T-cell (primary cell): ENCODE measurements at regions not wholly inside any gene's neighbourhood (a gene's known extent, or its start where the extent isn't known, plus 50 kb on each side); places are given as distances from the start of the nearest gene placed in this dataset.

Source experiments
- ATAC-seq, 4 experiments: fragments of 200-7000 bp in 3 of 4; fragments of 150-1000 bp in 1 of 4; cut with Tn5 transposase; replicated peaks in 1 of 4; 1 replicate in 3 of 4; 2 replicates in 1 of 4; pipeline ENCODE4 v1.10.0; 2021; ENCODE audit warnings: moderate library complexity in 3 of 4, mild to moderate bottlenecking in 2 of 4, moderate number of reproducible peaks in 1 of 4
- CTCF ChIA-PET, 2 donors: fragments of 300-600 bp; sonication (Branson Sonifier 250); formaldehyde crosslinking; loops; one replicate each; lab custom pipeline; 2022; ENCODE audit warnings: antibody characterized with exemption in 2 of 2; lab: Charles Lee
- POLR2A ChIA-PET, 2 donors: fragments of 300-600 bp; sonication (Branson Sonifier 250); formaldehyde crosslinking; loops; one replicate each; lab custom pipeline; 2022; ENCODE audit warnings: antibody characterized with exemption in 2 of 2; lab: Charles Lee
- DNase-seq, 35 experiments: peaks; one replicate each; pipeline versions ENCODE4 v3.0.0 to v3.0.0-alpha.2; 2013 to 2023
- H3K27ac ChIP-seq: one replicate; pipeline ENCODE4 v1.5.1; 2013; ENCODE audit warnings: low read length
- H3K27me3 ChIP-seq, 2 experiments: replicated peaks in 1 of 2; 1 replicate in 1 of 2; 2 replicates in 1 of 2; pipeline versions ENCODE4 v1.6.1 to v1.7.0; 2013; ENCODE audit warnings: low read length in 1 of 2, mixed read lengths in 1 of 2; ENCODE audit not compliant: control insufficient read depth in 2 of 2, insufficient read depth in 2 of 2; ENCODE audit errors: extremely low read depth in 1 of 2
- H3K36me3 ChIP-seq, 2 donors: 1 replicate in 1 of 2; 2 replicates in 1 of 2; pipeline versions ENCODE4 v1.6.1 to v1.7.0; 2013; ENCODE audit warnings: low read length in 1 of 2; ENCODE audit not compliant: control insufficient read depth in 2 of 2, insufficient read depth in 1 of 2; ENCODE audit errors: extremely low read depth in 1 of 2
- H3K4me1 ChIP-seq, 2 experiments: 1 replicate in 1 of 2; 2 replicates in 1 of 2; pipeline versions ENCODE4 v1.6.1 to v1.7.0; 2013; ENCODE audit warnings: low read length in 2 of 2, mixed read lengths in 1 of 2; ENCODE audit not compliant: insufficient read depth in 2 of 2, control insufficient read depth in 1 of 2; ENCODE audit errors: extremely low read depth in 1 of 2
- H3K4me3 ChIP-seq, 2 donors: 1 replicate in 1 of 2; 2 replicates in 1 of 2; pipeline versions ENCODE4 v1.5.1 to v1.7.0; 2013; ENCODE audit warnings: mild to moderate bottlenecking in 2 of 2, low read length in 1 of 2, moderate library complexity in 1 of 2; ENCODE audit not compliant: control insufficient read depth in 1 of 2; ENCODE audit errors: extremely low read depth in 1 of 2
- H3K9me3 ChIP-seq: 2 replicates; pipeline ENCODE4 v1.7.0; 2013
- H3K27ac Mint-ChIP-seq, 2 donors: one replicate each; pipeline ENCODE4 v1.8.0; 2020 to 2021; ENCODE audit warnings: mild to moderate bottlenecking in 2 of 2, mixed read lengths in 2 of 2
- H3K27me3 Mint-ChIP-seq, 2 donors: one replicate each; pipeline ENCODE4 v1.8.0; 2021 to 2022; ENCODE audit warnings: mixed read lengths in 2 of 2
- H3K36me3 Mint-ChIP-seq: one replicate; pipeline ENCODE4 v1.8.0; 2021; ENCODE audit warnings: mixed read lengths
- H3K4me1 Mint-ChIP-seq, 3 donors: one replicate each; pipeline ENCODE4 v1.8.0; 2020 to 2022; ENCODE audit warnings: mixed read lengths in 3 of 3, mild to moderate bottlenecking in 1 of 3
- H3K4me3 Mint-ChIP-seq, 3 donors: one replicate each; pipeline ENCODE4 v1.8.0; 2020 to 2022; ENCODE audit warnings: mild to moderate bottlenecking in 3 of 3, mixed read lengths in 3 of 3, moderate library complexity in 3 of 3
- H3K9me3 Mint-ChIP-seq, 3 donors: one replicate each; pipeline ENCODE4 v1.8.0; 2020 to 2022; ENCODE audit warnings: mixed read lengths in 3 of 3
- WGBS: methylation state at CpG from one replicate; pipeline ENCODE4 v1.1.5; 2013; ENCODE audit warnings: missing lambda C conversion rate; ENCODE audit not compliant: insufficient coverage; 5-methylcytosine and 5-hydroxymethylcytosine counted together

- no peak for ATAC-seq
- no peaks in the 10 kb centered on the region for H3K4me1 ChIP-seq
- H3K27ac ChIP-seq = no peak overlapping the region
- no peak overlapping the region for H3K4me3 ChIP-seq
- Mint-ChIP-seq H3K36me3 (no peaks in the 10 kb centered on the region), H3K27me3 (no peaks in the 10 kb centered on the region), H3K9me3 (peaks cover 13 to 16% (median 15%) of the 10 kb centered on the region in 3 donors), H3K4me1 (no peaks in the 10 kb centered on the region), H3K4me3 (no peak overlapping the region), H3K27ac (no peak overlapping the region)
- no peak for DNase-seq
- ChIA-PET POLR2A (no interaction called here), CTCF (no interaction called here)
- H3K9me3 ChIP-seq = no peaks in the 10 kb centered on the region
- H3K27me3 ChIP-seq = no peaks in the 10 kb centered on the region
- H3K36me3 ChIP-seq = no peaks in the 10 kb centered on the region
- WGBS = no CpG with 5 or more reads among the region's 4 CpGs
Measured at GRCh38 chr21:20373031-20373430, 625.2 kb upstream of the NCAM2 start.

DNA sequence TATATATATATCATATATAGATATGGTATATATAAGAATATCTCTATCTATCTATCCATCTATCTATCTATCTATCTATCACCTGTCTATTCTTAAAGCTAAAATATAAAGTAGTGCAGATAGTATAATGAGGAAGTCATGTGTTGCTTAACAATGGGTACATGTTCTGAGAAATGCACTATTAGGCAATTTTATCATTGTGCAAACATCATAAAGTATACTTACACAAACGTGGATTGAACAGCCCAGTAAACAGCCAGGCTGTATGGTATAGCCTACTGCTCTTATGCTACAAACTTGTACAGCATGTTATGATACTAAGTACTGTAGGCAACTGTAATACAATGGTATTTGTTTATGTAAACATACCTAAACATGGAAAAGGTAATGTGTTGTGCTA lies 621.0 kb upstream of the NCAM2 start:
- no peak overlapping the region for H3K4me3 ChIP-seq
- Mint-ChIP-seq H3K4me3 (no peak overlapping the region), H3K27ac (no peak overlapping the region), H3K4me1 (no peaks in the 10 kb centered on the region), H3K27me3 (no peaks in the 10 kb centered on the region), H3K36me3 (no peaks in the 10 kb centered on the region), H3K9me3 (peaks cover 7 to 16% (median 7%) of the 10 kb centered on the region in 3 donors)
- DNase-seq (no peak), ATAC-seq (no peak)
- H3K27me3 ChIP-seq = no peaks in the 10 kb centered on the region
- POLR2A ChIA-PET = no interaction called here
- H3K9me3 ChIP-seq = no peaks in the 10 kb centered on the region
- CTCF ChIA-PET = no interaction called here
- H3K4me1 ChIP-seq = no peaks in the 10 kb centered on the region
- no CpG with 5 or more reads among the region's 1 CpG for WGBS
- H3K36me3 ChIP-seq = no peaks in the 10 kb centered on the region
- H3K27ac ChIP-seq = no peak overlapping the region

GRCh38 chr21:20388400-20388799 lies 609.8 kb upstream of the NCAM2 start:
- H3K27ac ChIP-seq = no peak overlapping the region
- Mint-ChIP-seq H3K36me3 (no peaks in the 10 kb centered on the region), H3K4me3 (no peak overlapping the region), H3K9me3 (peaks cover 22 to 29% (median 29%) of the 10 kb centered on the region in 3 donors), H3K27me3 (no peaks in the 10 kb centered on the region), H3K4me1 (no peaks in the 10 kb centered on the region), H3K27ac (no peak overlapping the region)
- H3K4me3 ChIP-seq = no peak overlapping the region
- POLR2A ChIA-PET = no interaction called here
- H3K9me3 ChIP-seq = no peaks in the 10 kb centered on the region
- H3K4me1 ChIP-seq = no peaks in the 10 kb centered on the region
- H3K27me3 ChIP-seq = no peaks in the 10 kb centered on the region
- ATAC-seq (no peak), DNase-seq (no peak)
- 73% methylated on average over 4 of the region's 6 CpGs for WGBS
- CTCF ChIA-PET = interaction anchor here in 1 of 2 donors (0.8 kb wide), 1 partner anchor 1627 kb away, joined by 3 read pairs; no protein-coding TSS in a partner anchor
- no peaks in the 10 kb centered on the region for H3K36me3 ChIP-seq

GRCh38 chr21:20396798-20397197 lies 601.4 kb upstream of the NCAM2 start:
- Mint-ChIP-seq H3K27me3 (no peaks in the 10 kb centered on the region), H3K4me3 (no peak overlapping the region), H3K36me3 (no peaks in the 10 kb centered on the region), H3K9me3 (peaks cover 4 to 27% (median 19%) of the 10 kb centered on the region in 3 donors), H3K27ac (no peak overlapping the region), H3K4me1 (no peaks in the 10 kb centered on the region)
- ChIA-PET POLR2A (no interaction called here), CTCF (no interaction called here)
- Histone ChIP-seq H3K9me3 (no peaks in the 10 kb centered on the region), H3K27ac (no peak overlapping the region), H3K4me3 (no peak overlapping the region), H3K4me1 (no peaks in the 10 kb centered on the region), H3K27me3 (no peaks in the 10 kb centered on the region), H3K36me3 (no peaks in the 10 kb centered on the region)
- 76% methylated on average over 10 of the region's 10 CpGs for WGBS
- DNase-seq = no peak
- ATAC-seq = no peak

DNA sequence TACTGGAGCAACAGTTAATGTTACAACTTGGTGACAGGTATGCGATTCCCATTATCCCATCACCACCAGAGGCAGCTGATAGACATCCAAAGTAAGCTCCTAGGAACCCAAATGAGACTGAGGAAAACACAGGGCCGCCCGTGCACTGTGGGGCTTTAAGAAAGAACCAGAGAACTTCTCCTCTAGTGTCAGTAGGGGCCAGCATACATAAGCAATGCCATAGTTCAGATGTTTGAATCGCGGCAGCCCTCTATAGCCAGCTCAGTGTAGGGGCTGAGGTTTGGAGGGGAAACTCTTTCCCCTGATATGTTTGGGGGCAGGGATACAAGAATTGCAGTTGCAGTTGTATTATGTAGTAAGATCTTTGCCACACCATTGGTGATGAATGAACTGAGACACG lies 593.3 kb upstream of the NCAM2 start:
- no peaks in the 10 kb centered on the region for H3K9me3 ChIP-seq
- H3K27me3 Mint-ChIP-seq = no peaks in the 10 kb centered on the region
- H3K27ac Mint-ChIP-seq = no peak overlapping the region
- no peaks in the 10 kb centered on the region for H3K4me1 Mint-ChIP-seq
- ChIA-PET POLR2A (no interaction called here), CTCF (no interaction called here)
- no peaks in the 10 kb centered on the region for H3K36me3 ChIP-seq
- no peaks in the 10 kb centered on the region for H3K4me1 ChIP-seq
- no peaks in the 10 kb centered on the region for H3K36me3 Mint-ChIP-seq
- WGBS = 96% methylated on average over 5 of the region's 6 CpGs
- ATAC-seq = no peak
- H3K4me3 ChIP-seq = no peak overlapping the region
- H3K4me3 Mint-ChIP-seq = no peak overlapping the region
- peaks cover 13 to 37% (median 14%) of the 10 kb centered on the region in 3 donors for H3K9me3 Mint-ChIP-seq
- no peak for DNase-seq
- no peak overlapping the region for H3K27ac ChIP-seq
- H3K27me3 ChIP-seq = no peaks in the 10 kb centered on the region

- H3K36me3 Mint-ChIP-seq = no peaks in the 10 kb centered on the region
Measured at GRCh38 chr21:20418353-20418752, 579.9 kb upstream of the NCAM2 start.

GRCh38 chr21:20419772-20420171 lies 578.4 kb upstream of the NCAM2 start:
- Mint-ChIP-seq H3K36me3 (no peaks in the 10 kb centered on the region), H3K4me3 (no peak overlapping the region), H3K4me1 (no peaks in the 10 kb centered on the region), H3K9me3 (peaks cover 18 to 39% (median 25%) of the 10 kb centered on the region in 3 donors), H3K27me3 (no peaks in the 10 kb centered on the region), H3K27ac (no peak overlapping the region)
- H3K9me3 ChIP-seq = peaks cover 3% of the 10 kb centered on the region
- ATAC-seq (no peak), DNase-seq (no peak)
- POLR2A ChIA-PET = no interaction called here
- H3K27me3 ChIP-seq = no peaks in the 10 kb centered on the region
- H3K4me1 ChIP-seq = no peaks in the 10 kb centered on the region
- WGBS = no CpG with 5 or more reads among the region's 2 CpGs
- H3K27ac ChIP-seq = no peak overlapping the region
- CTCF ChIA-PET = no interaction called here
- no peaks in the 10 kb centered on the region for H3K36me3 ChIP-seq
- no peak overlapping the region for H3K4me3 ChIP-seq

More at GRCh38 chr21:20418353-20418752, 579.9 kb upstream of the NCAM2 start:
- CTCF ChIA-PET = no interaction called here
- Histone ChIP-seq H3K36me3 (no peaks in the 10 kb centered on the region), H3K27me3 (no peaks in the 10 kb centered on the region), H3K27ac (no peak overlapping the region), H3K9me3 (peaks cover 3% of the 10 kb centered on the region), H3K4me3 (no peak overlapping the region), H3K4me1 (no peaks in the 10 kb centered on the region)
- H3K27me3 Mint-ChIP-seq = no peaks in the 10 kb centered on the region
- peaks cover 23 to 49% (median 32%) of the 10 kb centered on the region in 3 donors for H3K9me3 Mint-ChIP-seq
- H3K4me3 Mint-ChIP-seq = no peak overlapping the region
- ATAC-seq (no peak), DNase-seq (no peak)
- POLR2A ChIA-PET = no interaction called here
- H3K27ac Mint-ChIP-seq = no peak overlapping the region
- 82% methylated on average over 5 of the region's 6 CpGs for WGBS
- H3K4me1 Mint-ChIP-seq = no peaks in the 10 kb centered on the region
